Nephron (organoid): ENCODE measurements at regions not wholly inside any gene's neighbourhood (a gene's known extent, or its start where the extent isn't known, plus 50 kb on each side); places are given as distances from the start of the nearest gene placed in this dataset.

ENCODE experiments used
- H3K27ac Mint-ChIP-seq, 3 experiments: 2 replicates each; pipeline ENCODE4 v1.8.0; 2020; ENCODE audit warnings: mixed read lengths in 3 of 3, mild to moderate bottlenecking in 2 of 3, moderate library complexity in 1 of 3
- H3K27me3 Mint-ChIP-seq: 2 replicates; pipeline ENCODE4 v1.8.0; 2021; ENCODE audit warnings: low read depth, mild to moderate bottlenecking, moderate library complexity, mixed read lengths
- H3K36me3 Mint-ChIP-seq: 2 replicates; pipeline ENCODE4 v1.8.0; 2020; ENCODE audit warnings: low read depth, mixed read lengths
- H3K4me1 Mint-ChIP-seq: 2 replicates; pipeline ENCODE4 v1.8.0; 2020; ENCODE audit warnings: mixed read lengths
- H3K4me3 Mint-ChIP-seq, 3 experiments: 2 replicates each; pipeline ENCODE4 v1.8.0; 2020; ENCODE audit warnings: mild to moderate bottlenecking in 3 of 3, mixed read lengths in 3 of 3, moderate library complexity in 2 of 3
- H3K9me3 Mint-ChIP-seq: 2 replicates; pipeline ENCODE4 v1.8.0; 2020; ENCODE audit warnings: mixed read lengths
- TF ChIP-seq, protein P1 (sequence below), 3 experiments: fragments of 200-600 bp; sonication (generic); IDR thresholded peaks; one replicate each; pipeline ENCODE4 v1.5.0; 2021; ENCODE audit warnings: antibody characterized with exemption in 3 of 3; ENCODE audit not compliant: unreplicated experiment in 3 of 3

DNA sequence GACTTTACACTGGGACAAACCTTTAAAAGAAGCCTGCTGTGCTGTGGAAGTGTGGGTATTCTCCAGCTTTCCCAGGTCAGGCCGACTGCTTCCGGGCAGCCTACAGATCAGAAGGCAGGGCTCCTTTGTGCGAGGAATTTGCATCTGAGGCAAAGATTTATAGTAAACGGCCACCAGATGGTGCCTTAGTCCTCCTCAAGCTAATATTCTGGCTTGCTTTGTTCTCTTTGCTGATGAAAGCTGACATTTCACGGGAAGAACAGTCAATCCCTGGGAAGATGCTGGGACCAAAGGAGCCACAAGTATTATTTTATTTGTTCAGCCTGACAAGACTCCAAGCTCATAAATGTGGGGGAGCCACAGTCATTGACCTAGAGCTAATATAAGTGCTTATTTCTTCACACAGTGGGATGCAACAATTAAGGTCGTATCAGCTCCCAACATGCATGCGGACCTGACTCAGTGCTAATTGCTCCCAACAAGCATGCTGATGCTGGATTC lies 120.7 kb upstream of the TRIM2 start:
- Mint-ChIP-seq H3K9me3 (no peaks in the 10 kb centered on the region), H3K27ac (peak overlapping the region; percentile 74 to 82 (median 76)), H3K4me1 (peaks cover 13% of the 10 kb centered on the region), H3K27me3 (no peaks in the 10 kb centered on the region), H3K4me3 (peak overlapping the region in 1 of 3 experiments; percentile 21), H3K36me3 (no peaks in the 10 kb centered on the region)
- TF ChIP-seq, protein P1, sequence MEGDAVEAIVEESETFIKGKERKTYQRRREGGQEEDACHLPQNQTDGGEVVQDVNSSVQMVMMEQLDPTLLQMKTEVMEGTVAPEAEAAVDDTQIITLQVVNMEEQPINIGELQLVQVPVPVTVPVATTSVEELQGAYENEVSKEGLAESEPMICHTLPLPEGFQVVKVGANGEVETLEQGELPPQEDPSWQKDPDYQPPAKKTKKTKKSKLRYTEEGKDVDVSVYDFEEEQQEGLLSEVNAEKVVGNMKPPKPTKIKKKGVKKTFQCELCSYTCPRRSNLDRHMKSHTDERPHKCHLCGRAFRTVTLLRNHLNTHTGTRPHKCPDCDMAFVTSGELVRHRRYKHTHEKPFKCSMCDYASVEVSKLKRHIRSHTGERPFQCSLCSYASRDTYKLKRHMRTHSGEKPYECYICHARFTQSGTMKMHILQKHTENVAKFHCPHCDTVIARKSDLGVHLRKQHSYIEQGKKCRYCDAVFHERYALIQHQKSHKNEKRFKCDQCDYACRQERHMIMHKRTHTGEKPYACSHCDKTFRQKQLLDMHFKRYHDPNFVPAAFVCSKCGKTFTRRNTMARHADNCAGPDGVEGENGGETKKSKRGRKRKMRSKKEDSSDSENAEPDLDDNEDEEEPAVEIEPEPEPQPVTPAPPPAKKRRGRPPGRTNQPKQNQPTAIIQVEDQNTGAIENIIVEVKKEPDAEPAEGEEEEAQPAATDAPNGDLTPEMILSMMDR (IDR thresholded peaks at IDR 0.05; ENCODE audit: unreplicated experiment in 3 of 3) = peak; percentile 65 to 68 (median 66)

- no peak overlapping the region for H3K27ac Mint-ChIP-seq
- no peaks in the 10 kb centered on the region for H3K9me3 Mint-ChIP-seq
- TF ChIP-seq, protein P1 (IDR thresholded peaks at IDR 0.05; ENCODE audit: unreplicated experiment in 3 of 3) = no peak
- H3K4me3 Mint-ChIP-seq = no peak overlapping the region
- H3K36me3 Mint-ChIP-seq = no peaks in the 10 kb centered on the region
- H3K27me3 Mint-ChIP-seq = no peaks in the 10 kb centered on the region
- H3K4me1 Mint-ChIP-seq = peaks cover 13% of the 10 kb centered on the region
These were observed 119.8 kb upstream of the TRIM2 start for GRCh38 chr4:153084224-153084979.

DNA sequence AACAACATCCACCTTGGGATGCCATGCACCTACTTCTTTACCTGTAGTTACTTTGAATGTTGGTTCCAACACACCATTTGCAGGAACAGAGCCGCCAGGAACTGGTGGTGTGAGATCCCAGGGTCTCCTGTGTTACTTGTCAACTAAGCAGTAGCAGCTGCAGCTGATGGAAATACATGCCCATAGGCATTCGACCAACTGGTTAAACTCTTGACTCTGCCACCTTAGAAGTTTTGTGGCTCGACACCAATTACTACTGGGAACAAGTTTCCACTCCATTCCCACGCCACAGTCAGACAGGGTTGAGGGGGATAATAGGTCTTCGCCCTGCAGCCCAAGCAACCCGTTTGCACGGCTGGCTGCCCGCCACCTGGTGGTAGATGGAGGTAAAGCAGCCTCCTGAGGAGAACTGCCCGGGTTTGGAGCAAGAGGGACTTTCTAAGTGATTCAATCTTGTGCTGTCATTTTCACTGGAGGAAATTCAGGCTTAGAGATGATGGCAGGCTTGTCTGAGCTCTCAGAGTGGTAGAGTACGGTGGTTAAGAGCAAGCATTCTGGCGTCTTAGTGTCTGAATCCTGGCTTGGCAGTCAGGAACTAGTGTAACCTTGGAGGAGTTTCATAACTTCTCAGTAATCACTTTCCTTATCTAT lies 119.1 kb upstream of the TRIM2 start:
- Mint-ChIP-seq H3K27me3 (no peaks in the 10 kb centered on the region), H3K4me3 (no peak overlapping the region), H3K36me3 (no peaks in the 10 kb centered on the region), H3K27ac (peak overlapping the region in 1 of 3 experiments; percentile 4), H3K4me1 (peaks cover 13% of the 10 kb centered on the region), H3K9me3 (no peaks in the 10 kb centered on the region)
- TF ChIP-seq, protein P1 (IDR thresholded peaks at IDR 0.05; ENCODE audit: unreplicated experiment in 3 of 3) = peak; percentile 94 to 95 (median 94)

DNA sequence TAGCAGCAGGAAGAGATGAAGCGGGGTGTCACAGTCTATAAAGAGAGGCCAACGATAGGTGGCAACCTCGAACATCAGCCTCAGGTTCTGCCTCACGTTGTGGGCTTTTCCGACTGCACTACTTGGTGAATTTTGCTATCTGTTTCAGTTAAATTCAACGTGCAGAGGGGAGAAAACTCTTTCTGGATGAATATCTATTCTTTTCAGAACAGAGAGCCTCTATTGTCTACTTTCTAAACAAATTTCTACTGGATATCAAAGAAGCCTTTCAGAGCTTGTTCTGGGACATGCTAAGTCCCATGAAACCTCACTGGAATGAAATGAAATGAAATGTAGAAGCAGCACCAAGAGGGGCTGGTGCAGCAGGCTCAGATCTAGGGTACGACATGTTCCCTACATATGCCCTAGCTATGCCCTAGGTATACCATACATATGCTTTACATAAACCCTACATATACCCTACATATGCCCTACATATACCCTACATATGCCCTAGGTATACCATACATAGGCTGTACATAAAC lies 116.5 kb upstream of the TRIM2 start:
- TF ChIP-seq, protein P1 (IDR thresholded peaks at IDR 0.05; ENCODE audit: unreplicated experiment in 3 of 3) = no peak
- H3K9me3 Mint-ChIP-seq = no peaks in the 10 kb centered on the region
- no peak overlapping the region for H3K4me3 Mint-ChIP-seq
- H3K27ac Mint-ChIP-seq = no peak overlapping the region
- peaks cover 3% of the 10 kb centered on the region for H3K27me3 Mint-ChIP-seq
- no peaks in the 10 kb centered on the region for H3K36me3 Mint-ChIP-seq
- peaks cover 13% of the 10 kb centered on the region for H3K4me1 Mint-ChIP-seq

DNA sequence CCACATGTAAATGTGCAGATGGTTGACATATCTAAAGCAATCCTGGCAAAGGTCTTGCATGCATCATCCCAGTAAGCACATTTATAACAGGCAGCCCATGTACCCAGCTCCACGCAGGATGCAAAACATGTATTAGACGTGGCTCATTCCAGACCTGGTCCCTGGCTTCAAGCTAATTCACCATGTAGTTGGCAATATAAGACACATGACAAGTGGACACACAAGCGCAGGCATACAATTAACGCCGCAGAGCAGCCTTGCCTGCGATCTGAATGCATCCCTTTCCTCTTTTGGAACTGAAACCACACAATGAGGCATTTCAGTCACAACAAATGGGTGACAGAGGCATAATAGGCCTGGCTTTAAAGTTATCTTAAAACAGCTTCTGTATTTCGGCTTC lies 114.5 kb upstream of the TRIM2 start:
- no peak overlapping the region for H3K27ac Mint-ChIP-seq
- H3K4me1 Mint-ChIP-seq = peaks cover 5% of the 10 kb centered on the region
- no peaks in the 10 kb centered on the region for H3K36me3 Mint-ChIP-seq
- no peaks in the 10 kb centered on the region for H3K9me3 Mint-ChIP-seq
- H3K27me3 Mint-ChIP-seq = peaks cover 5% of the 10 kb centered on the region
- TF ChIP-seq, protein P1 (IDR thresholded peaks at IDR 0.05; ENCODE audit: unreplicated experiment in 3 of 3) = no peak
- no peak overlapping the region for H3K4me3 Mint-ChIP-seq
